GM12892 (cell line): ENCODE measurements at regions not wholly inside any gene's neighbourhood (a gene's known extent, or its start where the extent isn't known, plus 50 kb on each side); places are given as distances from the start of the nearest gene placed in this dataset.

Experiments used
- DNase-seq: peaks from one replicate; pipeline ENCODE4 v3.0.0; 2011; ENCODE audit not compliant: insufficient read length
- FAIRE-seq: peaks from 2 replicates; lab custom pipeline; 2011; peaks lifted over from hg19 to GRCh38; lab: Jason Lieb, UNC
- POLR2A ChIP-seq: IDR thresholded peaks from 2 replicates; pipeline ENCODE4 v1.6.1; 2011; ENCODE audit warnings: low read depth, low read length, control low read depth
- POLR2AphosphoS5 ChIP-seq: IDR thresholded peaks from 2 replicates; pipeline ENCODE4 v1.6.1; 2011; ENCODE audit warnings: low read depth, low read length, control low read depth
- TAF1 ChIP-seq: IDR thresholded peaks from 2 replicates; pipeline ENCODE4 v1.6.1; 2011; ENCODE audit warnings: low read depth, mild to moderate bottlenecking, control low read depth, low read length, borderline replicate concordance

DNA sequence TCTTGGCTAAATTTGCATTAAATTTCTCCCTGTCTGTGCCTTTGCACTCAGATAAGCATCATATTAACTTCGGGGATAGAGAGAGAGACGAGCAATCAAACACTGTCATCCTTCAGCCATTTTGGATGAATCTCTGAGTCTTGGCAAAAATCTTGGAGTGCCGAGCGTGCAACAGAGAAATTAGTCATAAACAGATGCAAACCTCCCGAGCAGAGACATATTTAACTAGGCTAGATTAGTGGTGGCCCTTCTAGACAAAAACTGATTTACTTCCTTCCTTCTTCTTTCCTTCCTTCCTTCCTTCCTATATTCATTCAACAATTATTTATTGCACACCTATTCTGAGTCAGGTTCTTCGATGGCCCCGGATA, 114.4 kb upstream of the BLID start:
- DNase-seq (no peak), FAIRE-seq (no peak)
- no peak for TF ChIP-seq TAF1
- no peak for TF ChIP-seq POLR2AphosphoS5
- TF ChIP-seq POLR2A, result no peak

GRCh38 chr11:122229481-122230384, 113.7 kb upstream of the BLID start:
- no peak for TF ChIP-seq TAF1
- TF ChIP-seq POLR2AphosphoS5, result no peak
- TF ChIP-seq POLR2A, result no peak
- FAIRE-seq, result no peak
- DNase-seq, result no peak

DNA sequence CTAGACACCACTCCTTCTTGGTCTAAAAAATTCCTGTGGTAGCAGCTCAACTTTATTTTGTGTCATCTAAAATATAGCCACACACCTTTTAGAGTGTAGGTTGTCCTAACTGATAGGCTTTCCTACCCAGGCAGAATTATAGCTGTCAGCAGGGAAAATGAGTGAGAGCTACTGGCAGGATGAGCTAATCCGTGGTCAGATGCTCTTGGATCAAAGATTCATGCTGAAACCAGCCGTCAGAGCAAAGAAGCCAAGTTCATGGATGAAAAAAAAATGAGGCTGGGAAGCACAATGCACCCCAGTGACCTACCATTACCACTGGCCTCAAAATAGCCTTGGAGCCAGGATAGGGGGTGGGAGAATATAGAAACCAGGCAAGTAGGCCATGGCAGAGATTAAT, 113.1 kb upstream of the BLID start:
- DNase-seq, result no peak
- no peak for TF ChIP-seq TAF1
- no peak for TF ChIP-seq POLR2A
- TF ChIP-seq POLR2AphosphoS5, result no peak
- no peak for FAIRE-seq

- FAIRE-seq (no peak), DNase-seq (no peak)
- no peak for TF ChIP-seq POLR2AphosphoS5
- TF ChIP-seq TAF1, result no peak
- no peak for TF ChIP-seq POLR2A
Measured at GRCh38 chr11:122226810-122227379, 110.9 kb upstream of the BLID start.

DNA sequence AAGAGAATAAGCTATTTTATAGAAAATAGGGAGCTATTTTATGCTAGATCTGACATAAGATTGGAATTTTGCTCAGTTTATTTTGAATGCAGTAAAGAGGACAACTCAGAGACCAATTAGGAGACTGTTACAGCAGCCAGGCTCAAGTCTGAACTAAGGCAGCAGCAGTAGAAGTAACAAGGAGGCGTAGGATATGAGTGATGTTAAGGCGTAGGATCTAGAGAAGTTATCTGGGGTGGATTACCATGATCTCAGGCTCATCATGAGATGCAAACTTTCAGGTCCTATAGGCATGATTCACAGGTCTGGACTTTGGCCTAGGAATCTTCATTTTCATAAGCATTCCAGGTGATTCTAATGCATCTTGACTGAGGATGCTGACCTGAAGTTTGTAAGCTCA, 108.9 kb upstream of the BLID start:
- TF ChIP-seq POLR2AphosphoS5, result no peak
- TF ChIP-seq POLR2A, result no peak
- TF ChIP-seq TAF1, result no peak
- no peak for FAIRE-seq
- no peak for DNase-seq

- no peak for TF ChIP-seq POLR2A
- TF ChIP-seq TAF1, result no peak
- TF ChIP-seq POLR2AphosphoS5, result no peak
- no peak for FAIRE-seq
- no peak for DNase-seq
Measured at GRCh38 chr11:122220321-122220720, 104.3 kb upstream of the BLID start.

DNA sequence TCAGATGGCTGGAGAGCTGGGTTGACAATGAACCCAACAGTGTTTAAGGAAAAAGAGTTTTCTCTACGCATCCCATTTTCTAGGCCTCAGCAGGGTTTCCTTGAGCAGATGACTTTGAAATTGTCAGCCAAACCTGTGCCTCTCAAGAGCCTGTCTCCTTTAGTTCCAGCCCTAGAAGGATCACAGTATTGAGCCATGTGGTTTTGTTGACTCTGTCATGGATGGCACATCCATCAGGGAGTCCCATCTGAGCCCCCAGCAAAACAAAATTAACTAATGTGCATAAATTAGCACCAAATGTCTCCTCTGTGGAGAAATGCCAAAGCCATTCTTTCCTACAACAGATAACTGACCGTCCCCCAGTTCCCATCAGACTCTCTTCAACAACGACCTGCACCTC, 103.8 kb upstream of the BLID start:
- DNase-seq (no peak), FAIRE-seq (peak; percentile 46)
- no peak for TF ChIP-seq TAF1

GRCh38 chr11:122215244-122215992, 99.4 kb upstream of the BLID start:
- FAIRE-seq, result peak; percentile 88
- TF ChIP-seq POLR2AphosphoS5, result no peak
- TF ChIP-seq TAF1, result no peak
- TF ChIP-seq POLR2A, result no peak
- peak; percentile 35 for DNase-seq

- TF ChIP-seq TAF1 (no peak), POLR2AphosphoS5 (no peak), POLR2A (no peak)
- DNase-seq, result no peak
- no peak for FAIRE-seq
Measured at GRCh38 chr11:122214567-122214966, 98.6 kb upstream of the BLID start.

- FAIRE-seq, result no peak
- no peak for DNase-seq
- TF ChIP-seq POLR2A, result no peak
- TF ChIP-seq POLR2AphosphoS5, result no peak
- TF ChIP-seq TAF1, result no peak
Measured at GRCh38 chr11:122214080-122214479, 98.1 kb upstream of the BLID start.

DNA sequence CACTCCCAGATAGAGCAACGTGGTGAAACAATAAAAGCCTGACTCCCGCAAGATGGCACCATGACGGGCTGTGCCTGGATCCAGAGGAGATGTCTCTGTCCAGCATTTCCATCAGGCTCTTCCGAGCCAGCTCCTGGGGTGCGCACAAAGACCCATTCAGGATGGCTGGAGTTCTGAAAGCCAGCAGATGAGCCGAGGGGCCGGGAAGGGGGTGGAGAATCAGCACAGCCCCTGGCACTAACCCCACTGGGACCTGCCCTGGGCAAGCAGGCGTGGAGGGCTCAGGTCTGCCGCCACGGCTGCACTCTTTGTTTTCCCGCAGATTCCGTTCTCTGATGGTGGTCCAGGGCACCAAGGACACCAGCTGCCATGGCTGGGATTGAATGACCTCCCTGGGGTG, 97.2 kb upstream of the BLID start:
- DNase-seq (no peak), FAIRE-seq (no peak)
- TF ChIP-seq POLR2AphosphoS5, result no peak
- TF ChIP-seq TAF1, result no peak
- no peak for TF ChIP-seq POLR2A

GRCh38 chr11:122210367-122210997, 94.5 kb upstream of the BLID start:
- DNase-seq (no peak), FAIRE-seq (no peak)
- TF ChIP-seq TAF1 (no peak), POLR2A (no peak), POLR2AphosphoS5 (no peak)
